ENCODE measurements at regions not wholly inside any gene's neighbourhood (a gene's known extent, or its start where the extent isn't known, plus 50 kb on each side); places are given as distances from the start of the nearest gene placed in this dataset.
A peak's percentile ranks its signal among the peaks of the same experiment; 100 is the strongest.

DNA sequence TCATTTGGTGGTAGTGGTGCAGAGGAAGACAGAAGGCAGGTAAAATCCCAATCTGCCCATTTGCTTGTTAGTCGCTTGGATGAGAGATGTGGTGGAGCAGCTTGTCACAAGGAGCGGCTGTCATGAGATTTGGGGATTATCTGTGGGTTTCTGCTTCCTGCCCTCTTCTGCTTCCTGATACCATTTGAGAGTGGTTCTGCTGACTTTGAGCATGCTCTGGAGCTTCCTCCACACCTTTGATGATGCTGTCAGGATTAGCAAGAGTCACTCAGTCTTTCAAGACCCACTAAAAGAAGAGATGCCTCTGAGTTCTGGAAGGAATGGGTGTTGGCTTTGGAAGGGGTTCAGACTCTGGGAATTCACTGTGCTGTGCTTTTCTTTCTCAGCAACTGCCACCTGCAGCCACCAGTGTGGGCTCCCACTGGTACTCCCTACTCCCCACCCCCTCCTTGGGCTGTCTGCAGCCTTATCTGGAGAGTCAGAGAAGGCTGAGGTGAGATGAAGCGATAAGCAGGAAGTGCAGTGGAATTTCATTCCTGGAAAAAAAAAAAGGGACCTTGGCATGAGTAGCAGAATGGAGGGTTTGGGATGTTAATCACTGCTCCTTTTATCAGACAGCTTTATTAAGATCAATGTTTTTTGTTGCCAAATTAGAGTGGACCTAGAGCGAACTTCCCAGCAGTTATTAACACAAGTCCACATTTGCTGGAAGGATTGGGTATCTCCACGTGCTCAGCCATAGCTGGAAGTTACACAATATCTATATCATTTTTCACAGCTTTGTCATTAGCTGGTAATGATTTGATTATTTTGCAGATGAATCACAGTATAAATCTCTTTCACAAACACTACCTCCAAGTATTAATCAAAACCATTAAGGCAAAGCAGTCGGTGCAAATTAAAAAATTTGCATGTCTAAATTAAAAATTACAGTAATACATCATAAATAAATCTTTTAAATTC, 233.0 kb upstream of the SATB1 start:
- no peaks in the 10 kb centered on the region for H3K36me3 ChIP-seq (ENCODE audit: insufficient read depth, low read length)
- H3K27me3 ChIP-seq (ENCODE audit: insufficient read depth, low read length): no peaks in the 10 kb centered on the region
- no peak overlapping the region for H2AFZ ChIP-seq (ENCODE audit: low read length)
- no peaks in the 10 kb centered on the region for H3K4me1 ChIP-seq (ENCODE audit: insufficient read depth, low read length)
- no peaks in the 10 kb centered on the region for H3K79me2 ChIP-seq (ENCODE audit: insufficient read depth, low read length)
- H3K4me3 ChIP-seq (ENCODE audit: insufficient read depth, low read length): no peak overlapping the region
- H3K4me2 ChIP-seq (ENCODE audit: insufficient read depth, low read length): no peak overlapping the region
- H3K9me3 ChIP-seq (ENCODE audit: low read depth, low read length): no peaks in the 10 kb centered on the region
- H4K20me1 ChIP-seq (ENCODE audit: insufficient read depth, low read length): no peaks in the 10 kb centered on the region
- no peak for TF ChIP-seq CTCF (IDR thresholded peaks at IDR 0.05; ENCODE audit: extremely low read depth, low read depth, low read length)
- DNase-seq (ENCODE audit: insufficient read length, low spot score, missing footprints): no peak
- no peak overlapping the region for H3K27ac ChIP-seq (ENCODE audit: low read depth, low read length)

GRCh38 chr3:18656866-18657265, 231.7 kb upstream of the SATB1 start:
- Histone ChIP-seq H3K79me2 (ENCODE audit: insufficient read depth, low read length) (no peaks in the 10 kb centered on the region), H3K27ac (ENCODE audit: low read depth, low read length) (no peak overlapping the region), H4K20me1 (ENCODE audit: insufficient read depth, low read length) (no peaks in the 10 kb centered on the region), H3K4me2 (ENCODE audit: insufficient read depth, low read length) (no peak overlapping the region), H3K9me3 (ENCODE audit: low read depth, low read length) (no peaks in the 10 kb centered on the region), H3K4me3 (ENCODE audit: insufficient read depth, low read length) (no peak overlapping the region), H3K27me3 (ENCODE audit: insufficient read depth, low read length) (no peaks in the 10 kb centered on the region), H3K36me3 (ENCODE audit: insufficient read depth, low read length) (no peaks in the 10 kb centered on the region), H3K4me1 (ENCODE audit: insufficient read depth, low read length) (no peaks in the 10 kb centered on the region), H2AFZ (ENCODE audit: low read length) (no peak overlapping the region)
- no peak for TF ChIP-seq CTCF (IDR thresholded peaks at IDR 0.05; ENCODE audit: extremely low read depth, low read depth, low read length)
- DNase-seq (ENCODE audit: insufficient read length, low spot score, missing footprints): peak; percentile 19

- Histone ChIP-seq H3K27ac (ENCODE audit: low read depth, low read length) (no peak overlapping the region), H3K4me2 (ENCODE audit: insufficient read depth, low read length) (no peak overlapping the region), H3K4me3 (ENCODE audit: insufficient read depth, low read length) (no peak overlapping the region), H3K4me1 (ENCODE audit: insufficient read depth, low read length) (no peaks in the 10 kb centered on the region), H4K20me1 (ENCODE audit: insufficient read depth, low read length) (no peaks in the 10 kb centered on the region), H3K36me3 (ENCODE audit: insufficient read depth, low read length) (no peaks in the 10 kb centered on the region), H3K9me3 (ENCODE audit: low read depth, low read length) (no peaks in the 10 kb centered on the region), H2AFZ (ENCODE audit: low read length) (no peak overlapping the region), H3K79me2 (ENCODE audit: insufficient read depth, low read length) (no peaks in the 10 kb centered on the region), H3K27me3 (ENCODE audit: insufficient read depth, low read length) (no peaks in the 10 kb centered on the region)
- DNase-seq (ENCODE audit: insufficient read length, low spot score, missing footprints): no peak
- no peak for TF ChIP-seq CTCF (IDR thresholded peaks at IDR 0.05; ENCODE audit: extremely low read depth, low read depth, low read length)
Measured at GRCh38 chr3:18656410-18656809, 231.3 kb upstream of the SATB1 start.

DNA sequence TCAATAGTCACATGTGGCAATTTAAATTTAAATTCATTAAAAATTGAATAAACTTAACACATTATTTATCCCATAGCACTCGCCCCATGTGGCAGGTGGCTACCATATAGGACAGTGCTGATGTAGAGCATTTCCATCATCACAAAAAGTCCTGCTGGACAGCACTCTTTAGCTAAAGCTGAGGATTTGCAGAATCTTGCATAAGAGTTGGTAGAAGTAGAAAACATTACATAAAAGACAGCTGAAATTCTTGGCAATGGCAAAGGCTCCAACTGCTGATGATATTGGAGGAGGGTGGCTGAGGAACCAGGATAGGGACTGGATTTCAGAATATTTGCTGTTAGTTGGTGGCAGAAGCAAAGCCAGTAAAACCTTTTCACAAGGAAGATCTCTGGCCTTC, 230.7 kb upstream of the SATB1 start:
- Histone ChIP-seq H3K79me2 (ENCODE audit: insufficient read depth, low read length) (no peaks in the 10 kb centered on the region), H3K27me3 (ENCODE audit: insufficient read depth, low read length) (no peaks in the 10 kb centered on the region), H4K20me1 (ENCODE audit: insufficient read depth, low read length) (no peaks in the 10 kb centered on the region), H3K27ac (ENCODE audit: low read depth, low read length) (no peak overlapping the region), H3K9me3 (ENCODE audit: low read depth, low read length) (no peaks in the 10 kb centered on the region), H3K4me2 (ENCODE audit: insufficient read depth, low read length) (no peak overlapping the region), H3K4me1 (ENCODE audit: insufficient read depth, low read length) (no peaks in the 10 kb centered on the region), H2AFZ (ENCODE audit: low read length) (no peak overlapping the region), H3K4me3 (ENCODE audit: insufficient read depth, low read length) (no peak overlapping the region), H3K36me3 (ENCODE audit: insufficient read depth, low read length) (no peaks in the 10 kb centered on the region)
- DNase-seq (ENCODE audit: insufficient read length, low spot score, missing footprints): no peak
- TF ChIP-seq CTCF (IDR thresholded peaks at IDR 0.05; ENCODE audit: extremely low read depth, low read depth, low read length): no peak

Data from osteoblast (primary cell).